ENCODE measurements at regions not wholly inside any gene's neighbourhood (a gene's known extent, or its start where the extent isn't known, plus 50 kb on each side); places are given as distances from the start of the nearest gene placed in this dataset.
A peak's percentile ranks its signal among the peaks of the same experiment; 100 is the strongest.

- Mint-ChIP-seq H3K36me3 (ENCODE audit: low read depth) (no peaks in the 10 kb centered on the region), H3K9me3 (ENCODE audit: low read depth) (no peaks in the 10 kb centered on the region), H3K4me3 (ENCODE audit: unreplicated experiment) (no peak overlapping the region), H3K4me1 (ENCODE audit: low read depth) (no peaks in the 10 kb centered on the region), H3K27me3 (ENCODE audit: low read depth) (no peaks in the 10 kb centered on the region), H3K27ac (ENCODE audit: unreplicated experiment) (no peak overlapping the region)
- no peak for TF ChIP-seq CTCF (IDR thresholded peaks at IDR 0.05)
- DNase-seq (ENCODE audit: low spot score), result no peak
Measured at GRCh38 chr3:82143661-82144412, 382.4 kb upstream of the GBE1 start.

DNA sequence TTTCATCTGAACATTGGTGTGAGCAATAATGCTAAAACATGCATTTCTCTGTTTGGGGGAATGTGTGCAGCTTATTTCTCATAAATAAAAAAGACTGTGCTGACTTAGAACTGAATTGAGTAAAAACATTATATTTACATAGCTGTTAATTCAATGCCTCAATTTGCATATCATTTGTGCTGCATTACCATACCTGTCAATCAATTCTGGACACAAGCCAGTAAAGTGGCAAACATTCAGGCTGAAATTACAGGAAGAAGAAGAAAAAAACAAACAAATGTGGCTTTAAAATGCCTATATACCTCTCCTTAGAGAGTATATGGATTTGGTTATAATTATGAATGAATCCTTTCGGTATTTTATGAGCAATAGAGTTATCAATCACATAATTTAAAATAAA lies 380.1 kb upstream of the GBE1 start:
- Mint-ChIP-seq H3K9me3 (ENCODE audit: low read depth) (no peaks in the 10 kb centered on the region), H3K4me3 (ENCODE audit: unreplicated experiment) (no peak overlapping the region), H3K4me1 (ENCODE audit: low read depth) (no peaks in the 10 kb centered on the region), H3K36me3 (ENCODE audit: low read depth) (no peaks in the 10 kb centered on the region), H3K27me3 (ENCODE audit: low read depth) (no peaks in the 10 kb centered on the region), H3K27ac (ENCODE audit: unreplicated experiment) (no peak overlapping the region)
- no peak for DNase-seq (ENCODE audit: low spot score)
- no peak for TF ChIP-seq CTCF (IDR thresholded peaks at IDR 0.05)

DNA sequence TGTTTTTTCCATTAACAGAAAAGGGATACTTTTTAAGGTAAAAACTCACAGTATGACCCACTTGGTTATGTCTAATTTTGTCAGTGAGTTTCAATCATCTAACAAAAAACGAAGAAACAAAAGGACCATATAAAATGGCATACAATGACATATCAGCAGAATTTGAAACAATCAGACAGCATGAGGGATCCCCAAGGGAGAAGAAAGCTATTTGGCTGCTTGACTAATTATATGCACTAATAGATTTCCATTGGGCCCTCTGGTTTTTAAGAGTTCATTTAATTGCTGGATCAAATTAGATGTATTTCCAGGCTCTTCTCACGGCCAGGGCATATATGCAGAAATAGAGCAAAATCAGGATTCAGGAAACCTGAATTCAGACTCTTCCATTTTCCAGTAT lies 376.4 kb upstream of the GBE1 start:
- TF ChIP-seq CTCF (IDR thresholded peaks at IDR 0.05), result no peak
- no peaks in the 10 kb centered on the region for H3K27me3 Mint-ChIP-seq (ENCODE audit: low read depth)
- H3K4me3 Mint-ChIP-seq (ENCODE audit: unreplicated experiment), result no peak overlapping the region
- peaks cover 2% of the 10 kb centered on the region for H3K4me1 Mint-ChIP-seq (ENCODE audit: low read depth)
- H3K27ac Mint-ChIP-seq (ENCODE audit: unreplicated experiment), result no peak overlapping the region
- no peak for DNase-seq (ENCODE audit: low spot score)
- H3K9me3 Mint-ChIP-seq (ENCODE audit: low read depth), result no peaks in the 10 kb centered on the region
- H3K36me3 Mint-ChIP-seq (ENCODE audit: low read depth), result no peaks in the 10 kb centered on the region

DNA sequence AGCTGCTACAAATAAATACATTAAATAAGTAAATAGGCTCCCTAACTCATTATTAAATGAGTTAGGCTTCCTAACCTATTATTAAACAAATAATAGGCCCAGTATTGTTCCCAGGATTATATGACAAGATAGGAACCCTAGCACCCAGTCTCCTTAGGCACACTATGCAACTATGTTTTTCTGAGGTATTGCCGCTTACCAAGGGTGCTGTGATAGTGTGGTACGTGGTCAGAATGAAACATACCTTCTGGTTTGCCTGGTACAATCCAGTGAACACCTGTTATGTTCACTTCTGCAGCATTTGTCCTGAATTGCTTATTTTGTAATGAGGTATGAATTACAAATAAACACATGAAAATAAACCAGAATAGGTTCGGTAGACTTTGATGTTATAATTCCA lies 375.6 kb upstream of the GBE1 start:
- Mint-ChIP-seq H3K36me3 (ENCODE audit: low read depth) (no peaks in the 10 kb centered on the region), H3K9me3 (ENCODE audit: low read depth) (no peaks in the 10 kb centered on the region), H3K4me1 (ENCODE audit: low read depth) (peaks cover 4% of the 10 kb centered on the region), H3K27me3 (ENCODE audit: low read depth) (no peaks in the 10 kb centered on the region), H3K4me3 (ENCODE audit: unreplicated experiment) (no peak overlapping the region), H3K27ac (ENCODE audit: unreplicated experiment) (no peak overlapping the region)
- DNase-seq (ENCODE audit: low spot score), result no peak
- TF ChIP-seq CTCF (IDR thresholded peaks at IDR 0.05), result no peak

- Mint-ChIP-seq H3K4me1 (ENCODE audit: low read depth) (peaks cover 4% of the 10 kb centered on the region), H3K27ac (ENCODE audit: unreplicated experiment) (no peak overlapping the region), H3K36me3 (ENCODE audit: low read depth) (no peaks in the 10 kb centered on the region), H3K4me3 (ENCODE audit: unreplicated experiment) (no peak overlapping the region), H3K27me3 (ENCODE audit: low read depth) (no peaks in the 10 kb centered on the region), H3K9me3 (ENCODE audit: low read depth) (no peaks in the 10 kb centered on the region)
- DNase-seq (ENCODE audit: low spot score), result no peak
- TF ChIP-seq CTCF (IDR thresholded peaks at IDR 0.05), result peak; percentile 97
Measured at GRCh38 chr3:82133070-82133606, 371.7 kb upstream of the GBE1 start.
